UCSD-AML1 (cell line): ENCODE measurements at regions not wholly inside any gene's neighbourhood (a gene's known extent, or its start where the extent isn't known, plus 50 kb on each side); places are given as distances from the start of the nearest gene placed in this dataset.

Source experiments
- DNase-seq: peaks from one replicate; lab custom pipeline; 2025; ENCODE audit not compliant: unreplicated experiment; lab: John Stamatoyannopoulos, UW

GRCh38 chr5:163385271-163385670, 52.1 kb upstream of the CCNG1 start:
- DNase-seq, result no peak

- no peak for DNase-seq
Observed at GRCh38 chr5:163385824-163386223, 51.6 kb upstream of the CCNG1 start.

- no peak for DNase-seq
Observed at GRCh38 chr5:163386352-163386751, 51.0 kb upstream of the CCNG1 start.

GRCh38 chr5:163387589-163388343, 49.6 kb upstream of the CCNG1 start:
- no peak for DNase-seq
